GM12878 (cell line): ENCODE measurements at regions not wholly inside any gene's neighbourhood (a gene's known extent, or its start where the extent isn't known, plus 50 kb on each side); places are given as distances from the start of the nearest gene placed in this dataset.

ENCODE experiments used
- ATAC-seq: fragments of 200-7000 bp; cut with Tn5 transposase; 3 replicates; pipeline ENCODE4 v1.9.1; 2020; ENCODE audit warnings: mild to moderate bottlenecking, moderate library complexity
- BruUV-seq: library from RNA; stranded (reverse); fragments of 400-500 nt; replicated peaks from 2 replicates; lab custom pipeline; 2021; lab: Mats Ljungman, UMichigan
- CTCF ChIA-PET: fragments of 300-600 bp; sonication (Branson Sonifier 250); formaldehyde crosslinking; extraction: SDS; loops from one replicate; lab custom pipeline; 2021; ENCODE audit warnings: inconsistent platforms; lab: Yijun Ruan, JAX
- POLR2A ChIA-PET: fragments of 350-600 bp; formaldehyde crosslinking; extraction: SDS; loops from one replicate; lab custom pipeline; 2021; ENCODE audit warnings: inconsistent platforms; lab: Charles Lee
- RAD21 ChIA-PET: fragments of 300-600 bp; sonication (Branson Sonifier 250); formaldehyde crosslinking; loops from one replicate; lab custom pipeline; 2023; ENCODE audit warnings: antibody characterized with exemption; ENCODE audit not compliant: unreplicated experiment; lab: Charles Lee
- SMC1A ChIA-PET: fragments of 300-600 bp; sonication (Branson Sonifier 250); formaldehyde crosslinking; loops from one replicate; lab custom pipeline; 2023; ENCODE audit not compliant: unreplicated experiment, uncharacterized antibody; lab: Charles Lee
- DNase-seq: peaks from one replicate; pipeline ENCODE4 v3.0.0-alpha.2; 2011; ENCODE audit warnings: low read depth, low spot score
- FAIRE-seq: peaks from 3 replicates; lab custom pipeline; 2011; peaks lifted over from hg19 to GRCh38; lab: Jason Lieb, UNC
- H2AFZ ChIP-seq: 2 replicates; pipeline ENCODE4 v1.6.0; 2011; ENCODE audit warnings: low read depth, low read length, control low read depth; ENCODE audit not compliant: control insufficient read depth
- H3K27ac ChIP-seq: 2 replicates; pipeline ENCODE4 v1.5.1; 2011; ENCODE audit warnings: control low read depth; ENCODE audit not compliant: control insufficient read depth, insufficient read depth
- H3K27me3 ChIP-seq, 2 experiments: replicated peaks in 1 of 2; 2 replicates each; pipeline versions ENCODE4 v1.6.0 to v1.6.1; 2011; ENCODE audit warnings: low read length in 1 of 2; ENCODE audit not compliant: control insufficient read depth in 2 of 2, insufficient read depth in 2 of 2
- H3K36me3 ChIP-seq, 2 experiments: 2 replicates each; pipeline ENCODE4 v1.5.1; 2011; ENCODE audit warnings: low read length in 1 of 2; ENCODE audit not compliant: control insufficient read depth in 2 of 2, insufficient read depth in 2 of 2
- H3K4me1 ChIP-seq: 2 replicates; pipeline ENCODE4 v1.6.1; 2011; ENCODE audit warnings: mild to moderate bottlenecking, low read length, moderate library complexity, mixed read lengths; ENCODE audit not compliant: control insufficient read depth, insufficient read depth
- H3K4me2 ChIP-seq: 2 replicates; pipeline ENCODE4 v1.6.0; 2011; ENCODE audit warnings: control low read depth; ENCODE audit not compliant: control insufficient read depth, insufficient read depth
- H3K4me3 ChIP-seq: fragments of 200-600 bp; sonication (generic); 2 replicates; pipeline ENCODE4 v1.5.1; 2016
- H3K79me2 ChIP-seq: 2 replicates; pipeline ENCODE4 v1.6.0; 2011; ENCODE audit warnings: low read length; ENCODE audit not compliant: control insufficient read depth, insufficient read depth
- H3K9ac ChIP-seq: 2 replicates; pipeline ENCODE4 v1.8.0; 2011; ENCODE audit warnings: low read length, control low read depth, mixed read lengths; ENCODE audit not compliant: control insufficient read depth, insufficient read depth
- H3K9me3 ChIP-seq: replicated peaks from 3 replicates; pipeline ENCODE4 v1.5.1; 2011; ENCODE audit warnings: mild to moderate bottlenecking, low read length; ENCODE audit not compliant: control insufficient read depth, insufficient read depth
- H4K20me1 ChIP-seq: 2 replicates; pipeline ENCODE4 v1.6.0; 2011; ENCODE audit not compliant: control insufficient read depth, insufficient read depth
- ASH2L ChIP-seq: fragments of 300-600, 200-600 bp; sonication (generic); IDR thresholded peaks from 2 replicates; pipeline ENCODE4 v1.6.1; 2017; ENCODE audit warnings: low read depth, mild to moderate bottlenecking, borderline replicate concordance
- CUX1 ChIP-seq: IDR thresholded peaks from 2 replicates; pipeline ENCODE4 v1.6.1; 2012; ENCODE audit warnings: improper control_type of control experiment, low read depth, low read length; ENCODE audit not compliant: insufficient replicate concordance
- IKZF2 ChIP-seq, 2 experiments: fragments of 450-650 bp; IDR thresholded peaks; 2 replicates each; pipeline ENCODE4 v1.6.1; 2017; ENCODE audit warnings: mild to moderate bottlenecking in 2 of 2, moderate library complexity in 2 of 2
- MLLT1 ChIP-seq: fragments of 450-650 bp; IDR thresholded peaks from 2 replicates; pipeline ENCODE4 v1.6.1; 2016; ENCODE audit warnings: mild to moderate bottlenecking
- MTA2 ChIP-seq: fragments of 450-650 bp; IDR thresholded peaks from 2 replicates; pipeline ENCODE4 v1.6.1; 2016; ENCODE audit warnings: low read depth, mild to moderate bottlenecking, moderate library complexity
- MXI1 ChIP-seq: fragments of 150-350 bp; IDR thresholded peaks from 2 replicates; pipeline ENCODE4 v1.6.1; 2011; ENCODE audit warnings: low read depth, mild to moderate bottlenecking, inconsistent platforms, low read length, improper control_type of control experiment
- POLR2AphosphoS5 ChIP-seq: IDR thresholded peaks from 2 replicates; pipeline ENCODE4 v1.6.1; 2011; ENCODE audit warnings: mild to moderate bottlenecking, low read length, inconsistent platforms
- SIN3A ChIP-seq: IDR thresholded peaks from 2 replicates; pipeline ENCODE4 v1.6.1; 2012; ENCODE audit warnings: low read depth, low read length, improper control_type of control experiment
- SMAD1 ChIP-seq: fragments of 450-650 bp; IDR thresholded peaks from 2 replicates; pipeline ENCODE4 v1.6.1; 2018; ENCODE audit warnings: mild to moderate bottlenecking, low read depth; ENCODE audit not compliant: partially characterized antibody
- SMAD5 ChIP-seq: IDR thresholded peaks from 2 replicates; pipeline ENCODE4 v1.6.1; 2016; ENCODE audit warnings: antibody characterized with exemption, low read depth
- YY1 ChIP-seq: IDR thresholded peaks from 2 replicates; pipeline ENCODE4 v1.6.1; 2011; ENCODE audit warnings: low read depth, mild to moderate bottlenecking, low read length
- ZBED1 ChIP-seq: IDR thresholded peaks from 2 replicates; pipeline ENCODE4 v1.6.1; 2016; ENCODE audit warnings: borderline replicate concordance
- ZNF622 ChIP-seq: fragments of 450-650 bp; IDR thresholded peaks from 2 replicates; pipeline ENCODE4 v1.6.1; 2017; ENCODE audit warnings: mild to moderate bottlenecking, inconsistent platforms
- WGBS: methylation state at CpG from one replicate; pipeline ENCODE4 v1.1.6; 2016; ENCODE audit warnings: low lambda C conversion rate; ENCODE audit not compliant: insufficient replicate concordance, insufficient coverage; ENCODE audit errors: missing lambda C conversion rate; 5-methylcytosine and 5-hydroxymethylcytosine counted together
- in situ Hi-C: fragments of 300-500 bp; cut with MboI; formaldehyde crosslinking; loops from 9 replicates; pipeline ENCODE4 v1.14.3; 2018; ENCODE audit warnings: mixed read lengths
- intact Hi-C: fragments of 100-400 bp; cut with micrococcal nuclease; formaldehyde crosslinking; loops from one replicate; pipeline ENCODE4 v1.14.2; 2022; ENCODE audit not compliant: unreplicated experiment
- TF ChIP-seq, protein P1 (sequence below): IDR thresholded peaks from 2 replicates; pipeline ENCODE4 v1.6.1; 2011; ENCODE audit warnings: borderline replicate concordance, low read depth, mild to moderate bottlenecking, moderate library complexity, mixed read lengths, low read length; ENCODE audit not compliant: insufficient read depth; ENCODE audit errors: extremely low read length

DNA sequence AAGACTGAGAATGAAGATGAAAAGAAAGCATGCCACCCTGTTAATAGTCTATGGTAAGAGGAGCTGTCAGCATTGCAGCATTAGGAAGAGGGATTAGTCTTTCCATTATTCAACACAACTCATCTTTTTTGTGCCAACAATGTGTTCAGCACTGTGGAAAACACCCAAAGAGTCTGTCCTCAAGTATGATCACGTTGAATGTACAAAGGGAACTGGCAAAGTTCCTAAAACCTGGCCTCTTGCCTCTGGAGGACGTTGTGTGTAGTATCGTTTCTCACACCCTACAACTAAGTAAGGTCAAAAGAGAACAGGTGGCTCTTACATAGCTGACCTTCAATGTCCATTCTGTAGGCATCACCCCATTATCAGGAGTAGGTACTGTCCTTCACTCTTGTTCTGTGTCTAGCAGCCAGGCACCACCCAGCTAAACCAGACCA is 147.9 kb upstream of the THBS1 start:
- in situ Hi-C loops = no loop called here
- BruUV-seq = no TSS peak

DNA sequence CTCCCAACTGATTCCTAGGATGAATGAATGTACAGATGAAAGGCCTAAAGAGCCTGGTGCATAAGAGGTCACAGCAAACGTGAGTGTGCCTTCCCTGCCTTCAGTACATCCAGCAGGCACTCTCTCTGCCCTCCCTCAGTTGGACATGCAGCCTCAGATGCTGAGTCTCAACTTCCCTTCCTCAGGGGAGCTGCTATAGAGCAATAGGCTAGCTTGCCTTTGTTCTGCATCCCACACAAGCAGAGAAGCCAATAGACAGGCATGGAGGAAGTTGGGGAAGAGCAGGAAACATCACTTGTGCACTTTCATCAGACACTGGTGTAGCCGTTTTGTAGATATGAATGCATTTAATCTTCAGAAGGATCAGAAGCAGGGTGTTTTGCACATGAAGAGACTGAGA is 147.5 kb upstream of the THBS1 start:
- FAIRE-seq = no peak
- Histone ChIP-seq H4K20me1 (no peaks in the 10 kb centered on the region), H2AFZ (no peak overlapping the region), H3K4me1 (peaks cover 12% of the 10 kb centered on the region), H3K4me3 (no peak overlapping the region), H3K36me3 (no peaks in the 10 kb centered on the region), H3K27me3 (no peaks in the 10 kb centered on the region), H3K27ac (no peak overlapping the region), H3K9ac (no peak overlapping the region), H3K9me3 (no peaks in the 10 kb centered on the region; the same call in 2 of the 3 replicates), H3K79me2 (no peaks in the 10 kb centered on the region), H3K4me2 (no peak overlapping the region)
- in situ Hi-C loops = no loop called here
- CTCF ChIA-PET = no interaction called here
- WGBS = 0% methylated on average over 2 of the region's 2 CpGs
- no peak for ATAC-seq
- intact Hi-C loops = no loop called here
- POLR2A ChIA-PET = no interaction called here
- BruUV-seq = no TSS peak
- RAD21 ChIA-PET = no interaction called here
- SMC1A ChIA-PET = no interaction called here
- DNase-seq = no peak
- TF ChIP-seq CUX1 = no peak
- no peak for TF ChIP-seq MTA2
- TF ChIP-seq POLR2AphosphoS5 = no peak
- TF ChIP-seq YY1 = no peak
- TF ChIP-seq MLLT1 = no peak
- TF ChIP-seq SIN3A = no peak

More for the DNA sequence above, 147.9 kb upstream of the THBS1 start:
- Histone ChIP-seq H4K20me1 (no peaks in the 10 kb centered on the region), H3K4me3 (no peak overlapping the region), H3K36me3 (no peaks in the 10 kb centered on the region), H2AFZ (no peak overlapping the region), H3K4me1 (peaks cover 12% of the 10 kb centered on the region), H3K79me2 (no peaks in the 10 kb centered on the region), H3K9ac (no peak overlapping the region), H3K9me3 (no peaks in the 10 kb centered on the region; the same call in 2 of the 3 replicates), H3K4me2 (no peak overlapping the region), H3K27me3 (no peaks in the 10 kb centered on the region), H3K27ac (no peak overlapping the region)
- ChIA-PET CTCF (no interaction called here), POLR2A (no interaction called here), SMC1A (no interaction called here), RAD21 (no interaction called here)
- DNase-seq = no peak
- TF ChIP-seq, protein P1, sequence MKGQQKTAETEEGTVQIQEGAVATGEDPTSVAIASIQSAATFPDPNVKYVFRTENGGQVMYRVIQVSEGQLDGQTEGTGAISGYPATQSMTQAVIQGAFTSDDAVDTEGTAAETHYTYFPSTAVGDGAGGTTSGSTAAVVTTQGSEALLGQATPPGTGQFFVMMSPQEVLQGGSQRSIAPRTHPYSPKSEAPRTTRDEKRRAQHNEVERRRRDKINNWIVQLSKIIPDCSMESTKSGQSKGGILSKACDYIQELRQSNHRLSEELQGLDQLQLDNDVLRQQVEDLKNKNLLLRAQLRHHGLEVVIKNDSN = no peak
- TF ChIP-seq IKZF2 (IDR thresholded peaks at IDR 0.05) (no peak), ZNF622 (no peak), ASH2L (no peak), ZBED1 (no peak), MXI1 (no peak), SMAD5 (no peak), SMAD1 (no peak)
- no peak for FAIRE-seq
- 0% methylated on average over 3 of the region's 3 CpGs for WGBS
- intact Hi-C loops = no loop called here
- ATAC-seq = no peak
